Esophagus muscularis mucosa (tissue), 4 donors: ENCODE measurements at regions not wholly inside any gene's neighbourhood (a gene's known extent, or its start where the extent isn't known, plus 50 kb on each side); places are given as distances from the start of the nearest gene placed in this dataset.
"Not testable (repeated sequence)": the region's sequence is repeated elsewhere in the genome, so short reads cannot be mapped to it uniquely, and the experiment has no call there.

ENCODE experiments used
- DNase-seq: peaks from one replicate; pipeline ENCODE4 v3.0.0-alpha.2; 2017; ENCODE audit errors: extremely low spot score
- H3K27ac ChIP-seq, 4 donors: fragments of 200-600 bp; sonication (generic); replicated peaks in 1 of 4; 1 replicate in 3 of 4; 2 replicates in 1 of 4; pipeline ENCODE4 v1.5.1; 2016 to 2019; ENCODE audit warnings: mild to moderate bottlenecking in 1 of 4
- H3K27me3 ChIP-seq, 4 donors: fragments of 200-600 bp; sonication (generic); one replicate each; pipeline versions ENCODE4 v1.5.1 to v1.6.0; 2016 to 2019
- H3K36me3 ChIP-seq, 4 donors: fragments of 200-600 bp; sonication (generic); one replicate each; pipeline ENCODE4 v1.5.1; 2016 to 2019
- H3K4me1 ChIP-seq, 4 donors: fragments of 200-600 bp; sonication (generic); one replicate each; pipeline ENCODE4 v1.5.1; 2016 to 2019
- H3K4me3 ChIP-seq, 4 donors: fragments of 200-600 bp; sonication (generic); 1 replicate in 2 of 4; 2 replicates in 2 of 4; pipeline ENCODE4 v1.5.1; 2016 to 2019; ENCODE audit warnings: mild to moderate bottlenecking in 4 of 4, moderate library complexity in 1 of 4
- H3K9me3 ChIP-seq, 4 donors: fragments of 200-600 bp; sonication (generic); 1 replicate in 3 of 4; 2 replicates in 1 of 4; pipeline ENCODE4 v1.5.1; 2016 to 2019
- EP300 ChIP-seq: sonication (generic); formaldehyde crosslinking; IDR thresholded peaks from one replicate; pipeline ENCODE4 v1.6.1; 2017; ENCODE audit warnings: antibody characterized with exemption
- POLR2A ChIP-seq: fragments of 450-650 bp; IDR thresholded peaks from one replicate; pipeline ENCODE4 v1.6.1; 2017; ENCODE audit warnings: antibody characterized with exemption, moderate library complexity, mild to moderate bottlenecking, low read depth
- POLR2AphosphoS5 ChIP-seq, 2 donors: sonication (generic); formaldehyde crosslinking; IDR thresholded peaks; one replicate each; pipeline ENCODE4 v1.6.1; 2017; ENCODE audit warnings: antibody characterized with exemption in 2 of 2
- WGBS: methylation state at CpG from one replicate; pipeline ENCODE4 v1.1.5; 2018; 5-methylcytosine and 5-hydroxymethylcytosine counted together
- intact Hi-C: fragments of 100-400 bp; cut with DNase I; formaldehyde crosslinking; loops from one replicate; pipeline ENCODE4 v1.15.1; 2023
- TF ChIP-seq, protein P1 (sequence below), 3 experiments: fragments of 200-600 bp in 2 of 3; fragments of 450-650 bp in 1 of 3; sonication (generic) in 2 of 3; IDR thresholded peaks; one replicate each; pipeline ENCODE4 v1.5.1; 2017 to 2019; ENCODE audit warnings: antibody characterized with exemption in 3 of 3, mild to moderate bottlenecking in 2 of 3, moderate library complexity in 1 of 3

DNA sequence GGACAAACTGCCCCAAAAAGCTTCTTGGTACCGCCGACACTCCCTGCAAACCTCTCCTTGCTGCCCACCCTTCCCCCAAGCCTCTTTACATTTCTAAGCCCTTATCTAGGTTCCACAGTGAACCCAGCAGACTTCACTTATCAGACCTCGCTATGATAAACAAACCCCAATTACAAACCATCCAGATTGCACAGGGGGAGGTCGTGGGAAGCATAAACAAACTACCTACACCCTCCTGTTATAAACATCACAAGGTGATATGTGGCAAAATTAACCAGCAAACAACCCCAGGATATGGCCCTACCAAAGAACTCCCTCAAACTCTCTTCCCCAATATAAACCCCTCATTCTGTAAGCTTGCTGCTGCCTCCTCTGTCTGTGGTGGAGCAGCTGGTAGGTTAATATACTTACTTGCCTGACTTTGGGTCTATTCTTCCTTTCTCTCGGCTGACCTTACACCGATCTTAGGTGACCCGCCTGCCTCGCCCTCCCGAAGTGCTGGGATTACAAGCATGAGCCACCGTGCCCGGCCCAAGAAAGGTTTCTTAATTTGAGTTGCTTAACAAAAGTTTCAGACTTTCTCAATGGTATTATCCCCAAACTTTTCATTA lies 66.0 kb upstream of the TENM4 start:
- TF ChIP-seq POLR2AphosphoS5 (IDR thresholded peaks at IDR 0.05) (no peak), EP300 (no peak), POLR2A (no peak)
- TF ChIP-seq, protein P1, sequence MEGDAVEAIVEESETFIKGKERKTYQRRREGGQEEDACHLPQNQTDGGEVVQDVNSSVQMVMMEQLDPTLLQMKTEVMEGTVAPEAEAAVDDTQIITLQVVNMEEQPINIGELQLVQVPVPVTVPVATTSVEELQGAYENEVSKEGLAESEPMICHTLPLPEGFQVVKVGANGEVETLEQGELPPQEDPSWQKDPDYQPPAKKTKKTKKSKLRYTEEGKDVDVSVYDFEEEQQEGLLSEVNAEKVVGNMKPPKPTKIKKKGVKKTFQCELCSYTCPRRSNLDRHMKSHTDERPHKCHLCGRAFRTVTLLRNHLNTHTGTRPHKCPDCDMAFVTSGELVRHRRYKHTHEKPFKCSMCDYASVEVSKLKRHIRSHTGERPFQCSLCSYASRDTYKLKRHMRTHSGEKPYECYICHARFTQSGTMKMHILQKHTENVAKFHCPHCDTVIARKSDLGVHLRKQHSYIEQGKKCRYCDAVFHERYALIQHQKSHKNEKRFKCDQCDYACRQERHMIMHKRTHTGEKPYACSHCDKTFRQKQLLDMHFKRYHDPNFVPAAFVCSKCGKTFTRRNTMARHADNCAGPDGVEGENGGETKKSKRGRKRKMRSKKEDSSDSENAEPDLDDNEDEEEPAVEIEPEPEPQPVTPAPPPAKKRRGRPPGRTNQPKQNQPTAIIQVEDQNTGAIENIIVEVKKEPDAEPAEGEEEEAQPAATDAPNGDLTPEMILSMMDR (IDR thresholded peaks at IDR 0.05), result no peak
- no peak for DNase-seq
- 70% methylated on average over 11 of the region's 11 CpGs for WGBS
- H3K36me3 ChIP-seq, result no peaks in the 10 kb centered on the region
- peaks cover 8 to 11% (median 10%) of the 10 kb centered on the region in 4 donors for H3K4me1 ChIP-seq
- intact Hi-C loops, result no loop called here
- no peak overlapping the region for H3K27ac ChIP-seq
- no peaks in the 10 kb centered on the region for H3K27me3 ChIP-seq
- H3K9me3 ChIP-seq, result no peaks in the 10 kb centered on the region
- H3K4me3 ChIP-seq, result no peak overlapping the region

DNA sequence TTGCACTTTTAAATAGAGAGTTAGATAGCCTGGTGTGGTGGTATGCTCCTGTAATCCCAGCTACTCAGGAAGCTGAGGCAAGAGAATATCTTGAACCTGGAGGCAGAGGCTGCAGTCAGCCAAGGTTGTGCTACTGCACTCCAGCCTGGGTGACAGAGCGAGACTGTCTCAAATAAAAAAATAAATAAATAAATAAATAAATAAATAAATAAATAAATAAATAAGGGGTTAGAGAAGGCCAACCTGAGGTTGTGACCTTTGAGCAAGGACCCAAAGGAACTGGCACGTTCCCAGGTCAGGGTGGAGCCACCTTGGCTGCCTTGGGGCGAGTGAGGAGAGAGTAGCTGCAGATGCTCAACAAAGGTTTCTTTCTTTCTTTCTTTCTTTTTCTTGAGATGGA lies 65.3 kb upstream of the TENM4 start:
- Histone ChIP-seq H3K9me3 (no peaks in the 10 kb centered on the region), H3K36me3 (no peaks in the 10 kb centered on the region), H3K27ac (no peak overlapping the region), H3K27me3 (no peaks in the 10 kb centered on the region), H3K4me3 (no peak overlapping the region), H3K4me1 (peaks cover 8 to 11% (median 10%) of the 10 kb centered on the region in 4 donors)
- TF ChIP-seq, protein P1 (IDR thresholded peaks at IDR 0.05), result no peak
- TF ChIP-seq POLR2AphosphoS5 (IDR thresholded peaks at IDR 0.05) (no peak), EP300 (no peak), POLR2A (no peak)
- intact Hi-C loops, result no loop called here
- 77% methylated on average over 3 of the region's 3 CpGs for WGBS
- DNase-seq, result no peak

DNA sequence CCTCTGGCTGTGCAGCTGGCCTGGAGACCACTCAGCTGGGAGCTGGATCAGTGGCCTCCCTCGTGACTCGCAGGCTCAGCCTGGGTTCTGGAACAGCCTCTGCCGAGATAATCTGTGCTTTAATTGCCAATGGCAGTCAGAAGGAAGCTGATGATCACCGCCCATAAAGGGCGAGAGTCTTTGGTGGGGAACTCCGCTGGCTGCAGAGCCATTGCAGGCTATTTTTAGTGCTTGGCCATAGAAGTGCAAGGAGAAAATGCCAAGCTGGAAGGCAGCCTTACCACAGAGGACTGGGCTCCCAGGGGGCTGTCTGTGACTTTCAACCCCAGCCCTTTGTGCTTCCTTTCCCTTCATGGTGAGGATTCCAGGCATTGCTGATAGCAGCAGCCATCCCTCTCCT lies 62.2 kb upstream of the TENM4 start:
- Histone ChIP-seq H3K9me3 (no peaks in the 10 kb centered on the region), H3K4me1 (peaks cover 8 to 11% (median 10%) of the 10 kb centered on the region in 4 donors), H3K36me3 (no peaks in the 10 kb centered on the region), H3K27me3 (no peaks in the 10 kb centered on the region), H3K4me3 (no peak overlapping the region), H3K27ac (no peak overlapping the region)
- intact Hi-C loops, result no loop called here
- no peak for DNase-seq
- WGBS, result 54% methylated on average over 6 of the region's 6 CpGs
- TF ChIP-seq EP300, result no peak
- no peak for TF ChIP-seq POLR2A
- TF ChIP-seq, protein P1 (IDR thresholded peaks at IDR 0.05), result no peak
- no peak for TF ChIP-seq POLR2AphosphoS5 (IDR thresholded peaks at IDR 0.05)

DNA sequence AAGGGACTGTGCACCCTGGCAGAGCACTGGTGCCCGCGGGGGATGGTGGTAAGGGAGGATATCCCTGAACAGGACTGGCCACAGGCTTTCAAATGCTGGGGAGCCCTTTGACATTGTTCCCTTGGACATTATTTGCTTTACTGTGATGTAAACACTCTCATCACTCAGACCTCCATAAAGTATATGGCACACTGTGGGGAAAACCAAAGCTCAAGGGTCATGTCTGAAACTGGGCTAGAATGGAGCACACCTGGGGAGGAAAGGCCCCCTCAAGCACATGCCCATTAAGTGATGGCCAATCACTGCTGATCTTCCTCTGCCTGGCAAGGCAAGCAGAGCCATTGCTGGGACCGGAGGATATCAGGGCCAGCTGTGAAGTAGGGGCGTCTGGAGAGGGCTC lies 60.9 kb upstream of the TENM4 start:
- no peak overlapping the region for H3K27ac ChIP-seq
- H3K36me3 ChIP-seq, result no peaks in the 10 kb centered on the region
- DNase-seq, result no peak
- no peak for TF ChIP-seq EP300
- peaks cover 8 to 11% (median 10%) of the 10 kb centered on the region in 4 donors for H3K4me1 ChIP-seq
- H3K27me3 ChIP-seq, result no peaks in the 10 kb centered on the region
- H3K4me3 ChIP-seq, result no peak overlapping the region
- H3K9me3 ChIP-seq, result no peaks in the 10 kb centered on the region
- WGBS, result 73% methylated on average over 4 of the region's 4 CpGs
- intact Hi-C loops, result no loop called here

DNA sequence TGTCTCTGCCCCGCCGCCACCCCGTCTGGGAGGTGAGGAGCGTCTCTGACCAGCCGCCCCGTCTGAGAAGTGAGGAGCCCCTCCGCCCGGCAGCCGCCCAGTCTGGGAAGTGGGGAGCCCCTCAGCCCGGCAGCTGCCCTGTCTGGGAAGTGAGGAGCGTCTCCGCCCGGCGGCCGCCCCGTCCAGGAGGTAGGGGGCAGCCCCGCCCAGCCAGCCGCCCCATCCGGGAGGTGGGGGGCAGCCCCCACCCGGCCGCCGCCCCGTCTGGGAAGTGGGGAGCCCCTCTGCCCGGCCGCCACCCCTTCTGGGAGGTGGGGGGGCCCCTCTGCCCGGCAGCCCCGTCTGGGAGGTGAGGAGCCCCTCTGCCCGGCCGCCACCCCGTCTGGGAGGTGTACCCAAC lies 59.1 kb upstream of the TENM4 start:
- H3K9me3 ChIP-seq, H3K36me3 ChIP-seq, H3K4me3 ChIP-seq, H3K27ac ChIP-seq, DNase-seq, H3K27me3 ChIP-seq, intact Hi-C loops: not testable (repeated sequence)
- WGBS, result 40% methylated on average over 1 of the region's 30 CpGs
- H3K4me1 ChIP-seq, result peaks cover 8 to 11% (median 10%) of the 10 kb centered on the region in 4 donors

DNA sequence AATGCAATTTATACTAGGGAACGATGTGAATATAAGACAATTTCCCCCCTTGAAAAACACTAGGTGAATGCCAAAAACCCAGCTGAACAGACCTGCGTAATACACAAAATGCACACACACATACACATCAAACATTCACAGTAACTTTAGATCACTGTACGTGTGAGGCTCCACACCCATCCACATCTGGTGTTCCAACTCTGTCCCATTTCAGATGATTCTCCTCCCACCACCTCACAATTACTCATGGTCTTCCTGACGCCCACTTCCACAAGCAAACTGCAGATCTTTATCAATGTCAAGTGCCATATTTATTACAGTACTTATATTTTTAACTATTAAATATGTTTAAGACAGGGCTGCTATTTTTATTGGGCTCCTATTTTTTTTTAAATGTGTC lies 57.8 kb upstream of the TENM4 start:
- Histone ChIP-seq H3K9me3 (no peaks in the 10 kb centered on the region), H3K27ac (no peak overlapping the region), H3K4me1 (peaks cover 8 to 10% (median 9%) of the 10 kb centered on the region in 4 donors), H3K36me3 (no peaks in the 10 kb centered on the region), H3K4me3 (no peak overlapping the region), H3K27me3 (no peaks in the 10 kb centered on the region)
- TF ChIP-seq POLR2AphosphoS5 (IDR thresholded peaks at IDR 0.05) (no peak), EP300 (no peak), POLR2A (no peak)
- TF ChIP-seq, protein P1 (IDR thresholded peaks at IDR 0.05), result no peak
- WGBS, result 49% methylated on average over 4 of the region's 4 CpGs
- intact Hi-C loops, result no loop called here
- no peak for DNase-seq
